Neuron (in vitro differentiated cells): ENCODE measurements at regions not wholly inside any gene's neighbourhood (a gene's known extent, or its start where the extent isn't known, plus 50 kb on each side); places are given as distances from the start of the nearest gene placed in this dataset.

Source experiments
- H2AFZ ChIP-seq: one replicate; pipeline ENCODE4 v1.6.1; 2013; ENCODE audit warnings: low read depth, mild to moderate bottlenecking, inconsistent platforms, low read length, moderate library complexity
- H3K27me3 ChIP-seq: one replicate; pipeline ENCODE4 v1.6.1; 2013; ENCODE audit warnings: low read length; ENCODE audit not compliant: insufficient read depth
- H3K36me3 ChIP-seq: one replicate; pipeline ENCODE4 v1.6.1; 2013; ENCODE audit warnings: low read length; ENCODE audit not compliant: insufficient read depth
- H3K4me1 ChIP-seq: one replicate; pipeline ENCODE4 v1.6.1; 2013; ENCODE audit warnings: low read length; ENCODE audit not compliant: insufficient read depth
- H3K4me3 ChIP-seq: 2 replicates; pipeline ENCODE4 v1.5.1; 2013; ENCODE audit warnings: mild to moderate bottlenecking, low read length, moderate library complexity
- H3K9me3 ChIP-seq: one replicate; pipeline ENCODE4 v1.6.1; 2013; ENCODE audit warnings: low read length

- no peaks in the 10 kb centered on the region for H3K9me3 ChIP-seq
- no peaks in the 10 kb centered on the region for H3K4me1 ChIP-seq
- H2AFZ ChIP-seq, result no peak overlapping the region
- H3K36me3 ChIP-seq, result no peaks in the 10 kb centered on the region
- no peak overlapping the region for H3K4me3 ChIP-seq
- H3K27me3 ChIP-seq, result no peaks in the 10 kb centered on the region
Measured at GRCh38 chr11:111069066-111069465, 176.5 kb upstream of the POU2AF2 start.

GRCh38 chr11:111067994-111068393, 177.5 kb upstream of the POU2AF2 start:
- H2AFZ ChIP-seq, result no peak overlapping the region
- H3K9me3 ChIP-seq, result no peaks in the 10 kb centered on the region
- H3K4me3 ChIP-seq, result no peak overlapping the region
- no peaks in the 10 kb centered on the region for H3K36me3 ChIP-seq
- no peaks in the 10 kb centered on the region for H3K4me1 ChIP-seq
- no peaks in the 10 kb centered on the region for H3K27me3 ChIP-seq

DNA sequence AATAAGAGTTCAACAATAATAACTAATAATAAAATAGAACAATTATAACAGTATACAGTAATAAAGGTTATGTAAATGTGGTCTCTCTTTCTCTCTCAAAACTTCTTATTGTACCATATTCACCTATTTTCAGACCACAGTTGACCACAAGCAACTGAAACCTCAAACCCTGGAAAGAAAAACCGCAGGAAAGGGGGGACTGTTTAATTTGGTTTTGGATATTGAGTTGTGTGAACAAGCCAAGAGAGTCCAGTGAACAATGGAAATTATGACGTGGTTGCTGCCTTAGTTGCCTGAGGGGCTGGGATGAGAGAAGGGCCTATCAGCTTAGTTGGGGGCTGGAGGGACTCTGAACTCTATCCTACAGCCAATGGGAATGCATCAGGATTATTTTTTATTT, 178.7 kb upstream of the POU2AF2 start:
- H3K9me3 ChIP-seq, result no peaks in the 10 kb centered on the region
- H3K4me3 ChIP-seq, result no peak overlapping the region
- H3K4me1 ChIP-seq, result no peaks in the 10 kb centered on the region
- H2AFZ ChIP-seq, result no peak overlapping the region
- H3K36me3 ChIP-seq, result no peaks in the 10 kb centered on the region
- H3K27me3 ChIP-seq, result no peaks in the 10 kb centered on the region

DNA sequence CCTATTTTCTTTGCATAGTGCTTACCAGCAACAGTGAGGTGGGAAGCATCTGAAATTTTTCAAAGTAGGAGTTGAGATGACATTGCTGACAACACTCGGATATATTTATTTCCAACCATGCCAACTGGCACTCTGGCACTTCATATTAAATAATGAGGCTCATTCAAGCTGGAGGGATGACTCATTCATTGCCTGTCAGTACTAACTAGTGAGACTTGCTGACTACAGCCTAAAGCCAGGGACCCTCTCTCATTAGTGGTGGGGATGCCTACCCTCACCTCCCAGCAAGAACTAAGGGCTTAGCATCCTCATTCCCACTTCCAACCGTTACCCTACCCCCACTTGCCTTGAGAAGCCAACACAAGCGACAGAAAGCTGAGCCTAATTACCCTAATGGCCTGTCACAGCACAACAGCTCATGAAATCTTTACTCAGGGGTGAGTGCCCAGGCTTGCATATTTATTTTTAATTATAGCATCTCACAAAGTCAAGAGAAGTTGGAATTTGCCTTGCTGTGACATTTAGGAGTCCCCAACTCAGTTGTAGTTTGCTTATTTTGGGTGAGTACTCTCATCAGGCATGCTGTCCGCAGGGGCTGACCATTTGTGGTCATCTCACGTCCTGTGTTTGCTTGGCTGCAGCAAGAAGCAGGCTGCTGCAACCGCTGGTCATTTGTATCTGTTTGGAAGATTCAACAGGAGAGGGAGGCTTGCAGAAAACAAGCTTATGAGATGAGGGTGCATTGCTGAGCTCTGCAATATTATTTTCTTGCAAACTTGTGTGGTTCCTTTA, 181.6 kb upstream of the POU2AF2 start:
- H3K27me3 ChIP-seq, result no peaks in the 10 kb centered on the region
- H3K4me1 ChIP-seq, result no peaks in the 10 kb centered on the region
- no peak overlapping the region for H2AFZ ChIP-seq
- no peaks in the 10 kb centered on the region for H3K9me3 ChIP-seq
- H3K4me3 ChIP-seq, result no peak overlapping the region
- no peaks in the 10 kb centered on the region for H3K36me3 ChIP-seq

DNA sequence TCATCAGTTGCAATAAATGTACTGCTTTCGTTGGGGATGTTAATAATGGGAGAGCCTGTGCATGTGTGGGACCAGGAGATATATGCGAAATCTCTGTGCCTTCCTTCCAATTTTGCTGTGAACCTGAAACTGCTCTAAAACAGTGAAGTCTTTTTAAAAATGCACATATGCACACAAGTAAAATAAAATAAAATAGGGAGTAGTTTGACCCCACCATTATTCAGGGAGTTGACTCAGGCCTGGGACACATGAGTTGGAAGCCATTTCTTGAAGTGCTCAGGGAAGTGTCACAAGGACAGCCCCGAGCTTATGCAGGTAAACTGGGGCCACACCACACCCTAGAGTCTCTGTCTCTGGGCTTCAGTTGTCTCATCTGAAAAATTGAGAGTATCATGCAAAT, 183.1 kb upstream of the POU2AF2 start:
- Histone ChIP-seq H3K9me3 (no peaks in the 10 kb centered on the region), H3K27me3 (no peaks in the 10 kb centered on the region), H2AFZ (no peak overlapping the region), H3K36me3 (no peaks in the 10 kb centered on the region), H3K4me1 (no peaks in the 10 kb centered on the region), H3K4me3 (no peak overlapping the region)

GRCh38 chr11:111059726-111060125, 185.8 kb upstream of the POU2AF2 start:
- no peak overlapping the region for H2AFZ ChIP-seq
- no peaks in the 10 kb centered on the region for H3K36me3 ChIP-seq
- no peak overlapping the region for H3K4me3 ChIP-seq
- H3K27me3 ChIP-seq, result no peaks in the 10 kb centered on the region
- H3K4me1 ChIP-seq, result no peaks in the 10 kb centered on the region
- H3K9me3 ChIP-seq, result no peaks in the 10 kb centered on the region

GRCh38 chr11:111049131-111049530, 196.4 kb upstream of the POU2AF2 start:
- Histone ChIP-seq H3K4me1 (peaks cover 5% of the 10 kb centered on the region), H3K27me3 (no peaks in the 10 kb centered on the region), H3K4me3 (no peak overlapping the region), H2AFZ (no peak overlapping the region), H3K36me3 (no peaks in the 10 kb centered on the region), H3K9me3 (no peaks in the 10 kb centered on the region)

DNA sequence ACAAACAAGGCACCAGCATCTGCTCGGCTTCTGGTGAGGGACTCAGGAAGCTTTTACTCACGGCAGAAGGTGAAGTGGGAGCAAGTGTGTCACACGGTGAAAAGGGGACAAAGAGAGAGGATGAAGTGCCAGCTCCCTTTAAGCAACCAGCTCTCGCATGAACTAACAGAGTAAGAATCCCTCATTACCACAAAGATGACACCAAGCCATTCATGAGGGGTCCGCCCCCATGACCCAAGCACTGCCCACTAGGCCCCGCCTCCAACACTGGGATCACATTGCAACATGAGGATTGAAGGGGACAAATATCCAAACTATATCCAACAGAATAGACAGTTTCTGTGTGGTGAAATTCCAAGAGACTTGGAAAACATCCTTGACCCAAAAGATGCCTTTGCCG, 198.2 kb upstream of the POU2AF2 start:
- no peaks in the 10 kb centered on the region for H3K9me3 ChIP-seq
- no peak overlapping the region for H2AFZ ChIP-seq
- H3K27me3 ChIP-seq, result no peaks in the 10 kb centered on the region
- no peak overlapping the region for H3K4me3 ChIP-seq
- H3K36me3 ChIP-seq, result no peaks in the 10 kb centered on the region
- H3K4me1 ChIP-seq, result peaks cover 5% of the 10 kb centered on the region

DNA sequence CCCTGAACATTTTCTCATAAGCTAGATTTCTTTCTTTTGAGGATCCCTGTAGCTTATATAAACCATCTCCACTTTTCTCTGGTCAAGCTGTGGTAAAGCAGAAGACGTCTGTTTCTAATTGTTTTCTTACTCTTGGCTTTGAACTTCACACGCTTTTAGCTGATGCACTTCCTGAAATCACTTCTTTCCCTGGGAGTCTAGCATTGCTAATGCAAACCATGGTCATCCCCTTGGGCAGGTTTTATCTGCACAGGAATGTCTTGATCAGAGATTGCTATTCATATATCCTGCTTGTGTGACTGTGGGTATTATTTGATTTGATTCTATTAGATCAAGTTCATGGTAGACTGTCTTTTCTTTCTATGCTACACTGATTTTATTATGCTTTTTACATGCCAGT, 199.2 kb upstream of the POU2AF2 start:
- H3K9me3 ChIP-seq, result no peaks in the 10 kb centered on the region
- H3K4me3 ChIP-seq, result no peak overlapping the region
- no peaks in the 10 kb centered on the region for H3K36me3 ChIP-seq
- H3K4me1 ChIP-seq, result peaks cover 5% of the 10 kb centered on the region
- H3K27me3 ChIP-seq, result no peaks in the 10 kb centered on the region
- H2AFZ ChIP-seq, result no peak overlapping the region

DNA sequence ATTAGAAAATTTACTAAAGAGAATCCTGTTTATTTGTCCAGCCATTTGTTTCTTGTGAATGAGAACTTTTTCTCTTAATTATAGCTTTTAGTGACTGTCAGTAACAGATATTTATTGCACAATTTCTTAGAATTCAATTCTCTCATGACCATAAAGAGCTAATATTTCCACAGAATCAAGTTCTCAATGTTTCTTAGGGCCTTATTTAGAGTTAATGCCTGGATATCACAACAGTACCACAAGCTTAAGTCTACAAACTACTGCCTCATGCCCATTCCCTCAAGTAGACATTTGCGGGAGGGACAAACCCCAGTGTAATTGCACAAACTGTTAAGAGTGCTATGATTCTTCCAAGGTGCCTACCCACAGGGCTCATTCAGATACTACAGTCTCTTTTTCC, 199.7 kb upstream of the POU2AF2 start:
- Histone ChIP-seq H2AFZ (no peak overlapping the region), H3K36me3 (no peaks in the 10 kb centered on the region), H3K4me1 (peaks cover 5% of the 10 kb centered on the region), H3K4me3 (no peak overlapping the region), H3K9me3 (no peaks in the 10 kb centered on the region), H3K27me3 (no peaks in the 10 kb centered on the region)

DNA sequence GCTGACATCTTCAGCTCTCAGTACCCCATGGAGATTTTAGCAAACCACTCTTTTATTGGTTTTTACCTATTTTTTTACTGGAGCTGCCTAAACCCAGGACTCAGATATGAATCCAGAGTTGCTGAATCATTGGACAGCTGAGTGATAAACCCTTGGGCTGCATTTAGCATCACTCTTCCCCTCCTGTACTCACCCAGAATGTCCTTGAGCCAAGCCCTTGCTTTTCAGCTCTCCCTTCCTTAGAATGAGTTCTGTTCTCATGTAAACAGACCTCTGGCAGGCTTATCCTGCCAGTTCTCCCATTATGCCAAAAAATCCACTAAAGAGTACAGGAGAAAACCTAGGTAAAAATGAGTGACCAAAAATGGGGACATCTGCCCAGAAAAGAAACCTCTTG, 200.1 kb upstream of the POU2AF2 start:
- Histone ChIP-seq H3K36me3 (no peaks in the 10 kb centered on the region), H3K4me1 (peaks cover 5% of the 10 kb centered on the region), H3K9me3 (no peaks in the 10 kb centered on the region), H3K27me3 (no peaks in the 10 kb centered on the region), H2AFZ (no peak overlapping the region), H3K4me3 (no peak overlapping the region)

DNA sequence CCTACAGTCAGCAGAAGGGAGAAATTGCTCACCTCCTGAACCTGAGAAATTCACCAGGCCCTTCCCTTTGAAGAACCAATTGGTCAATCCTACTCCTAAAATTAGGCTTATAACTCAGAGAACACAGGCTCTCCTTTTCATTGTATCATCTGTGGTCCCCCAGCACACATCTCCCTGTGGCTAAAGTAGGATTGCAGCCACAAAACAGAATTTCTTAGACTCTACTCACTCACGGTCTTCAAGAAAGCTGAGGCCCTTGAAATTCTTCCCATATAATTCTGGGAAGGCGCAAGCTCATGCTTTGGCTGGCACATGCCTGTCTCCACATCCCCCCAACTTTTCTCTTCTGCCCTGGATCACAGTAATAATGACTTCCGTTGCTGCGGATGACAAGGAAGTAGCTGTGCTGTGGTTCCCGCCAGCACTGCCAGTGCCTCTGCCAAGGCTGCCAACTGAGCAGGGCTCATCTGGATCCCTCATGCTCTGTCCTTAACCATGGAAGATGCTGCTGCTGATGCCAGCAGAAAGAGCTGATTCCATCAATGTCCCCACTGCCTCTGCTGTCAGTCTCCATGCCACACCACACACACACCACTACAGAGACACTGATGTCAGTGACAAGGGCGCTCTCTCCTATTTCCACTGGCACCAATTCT, 200.6 kb upstream of the POU2AF2 start:
- no peaks in the 10 kb centered on the region for H3K9me3 ChIP-seq
- H2AFZ ChIP-seq, result no peak overlapping the region
- H3K36me3 ChIP-seq, result no peaks in the 10 kb centered on the region
- no peak overlapping the region for H3K4me3 ChIP-seq
- peaks cover 5% of the 10 kb centered on the region for H3K4me1 ChIP-seq
- no peaks in the 10 kb centered on the region for H3K27me3 ChIP-seq

DNA sequence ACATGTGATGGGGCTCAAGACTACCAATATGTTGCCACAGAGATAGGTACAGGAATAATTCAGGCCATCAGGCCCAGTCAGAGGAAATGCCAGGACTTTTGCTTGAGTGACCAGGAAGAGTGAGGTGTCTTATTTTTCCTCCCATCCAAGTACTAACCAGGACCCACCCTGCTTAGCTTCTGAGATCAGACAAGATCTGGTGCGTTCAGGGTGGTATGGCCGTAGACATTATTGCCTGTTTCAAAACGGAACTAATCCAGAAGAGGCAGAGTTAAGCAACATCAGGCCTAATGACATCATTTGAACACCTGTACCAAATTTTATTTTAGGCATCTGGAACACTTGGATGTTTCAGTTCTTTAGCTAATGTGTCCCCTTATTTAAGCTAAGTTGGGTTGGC, 205.5 kb upstream of the POU2AF2 start:
- Histone ChIP-seq H3K4me3 (no peak overlapping the region), H3K36me3 (no peaks in the 10 kb centered on the region), H3K4me1 (no peaks in the 10 kb centered on the region), H3K27me3 (no peaks in the 10 kb centered on the region), H3K9me3 (no peaks in the 10 kb centered on the region), H2AFZ (no peak overlapping the region)

DNA sequence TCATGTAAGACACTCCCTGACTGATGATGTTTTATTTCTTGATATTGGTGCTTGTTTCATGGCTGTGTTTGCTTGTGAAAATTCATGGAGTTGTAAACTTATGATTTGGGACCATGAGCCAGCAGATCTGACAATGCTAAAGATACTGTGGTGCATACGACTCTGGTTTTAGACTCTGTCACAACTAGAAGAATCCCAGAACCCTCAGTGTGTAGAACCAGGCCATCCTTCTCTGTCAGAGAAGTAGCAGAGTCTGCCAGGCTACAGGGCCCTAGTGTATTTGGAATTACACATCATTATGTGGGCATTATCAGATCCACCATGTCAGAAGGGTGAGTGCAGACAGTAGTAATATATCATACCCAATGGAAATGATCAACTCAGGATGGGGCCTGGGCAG, 209.8 kb upstream of the POU2AF2 start:
- Histone ChIP-seq H2AFZ (no peak overlapping the region), H3K4me1 (no peaks in the 10 kb centered on the region), H3K27me3 (no peaks in the 10 kb centered on the region), H3K9me3 (no peaks in the 10 kb centered on the region), H3K4me3 (no peak overlapping the region), H3K36me3 (no peaks in the 10 kb centered on the region)
